Stimulated activated CD4-positive, alpha-beta T cell treated with anti-CD3 and anti-CD28 coated beads, Interleukin-4, amount 100 ng/mL, for 4 hours (primary cell): ENCODE measurements at regions not wholly inside any gene's neighbourhood (a gene's known extent, or its start where the extent isn't known, plus 50 kb on each side); places are given as distances from the start of the nearest gene placed in this dataset.
"Not testable (repeated sequence)": the region's sequence is repeated elsewhere in the genome, so short reads cannot be mapped to it uniquely, and the experiment has no call there.

ENCODE experiments used
- DNase-seq, 2 experiments: peaks; one replicate each; pipeline ENCODE4 v3.0.0-alpha.2; 2020

DNA sequence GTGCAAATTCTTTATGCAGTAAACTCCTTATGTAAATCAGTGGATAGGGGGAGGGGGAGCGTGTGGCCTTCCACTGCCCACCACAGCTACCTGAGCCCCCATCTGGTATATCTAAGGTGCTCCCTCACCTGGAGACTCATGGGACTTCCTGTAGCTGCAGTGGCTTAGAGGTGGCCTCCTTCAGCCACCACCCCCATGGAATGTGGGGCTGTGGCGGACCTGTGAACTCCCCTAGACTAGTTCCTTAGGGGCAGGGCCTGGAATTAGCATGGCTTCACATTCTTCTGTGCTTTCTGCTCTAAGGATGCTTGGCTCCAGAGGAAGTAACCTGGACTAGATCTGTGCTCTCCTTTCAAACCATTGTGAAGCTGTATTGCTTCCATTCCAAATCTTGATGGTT, 550.5 kb upstream of the COBL start:
- DNase-seq: no peak

- DNase-seq: no peak
Measured at GRCh38 chr7:51860305-51860704, 543.7 kb upstream of the COBL start.

- no peak for DNase-seq
Measured at GRCh38 chr7:51850126-51850525, 533.5 kb upstream of the COBL start.

GRCh38 chr7:51847461-51848134, 531.0 kb upstream of the COBL start:
- no peak for DNase-seq

DNA sequence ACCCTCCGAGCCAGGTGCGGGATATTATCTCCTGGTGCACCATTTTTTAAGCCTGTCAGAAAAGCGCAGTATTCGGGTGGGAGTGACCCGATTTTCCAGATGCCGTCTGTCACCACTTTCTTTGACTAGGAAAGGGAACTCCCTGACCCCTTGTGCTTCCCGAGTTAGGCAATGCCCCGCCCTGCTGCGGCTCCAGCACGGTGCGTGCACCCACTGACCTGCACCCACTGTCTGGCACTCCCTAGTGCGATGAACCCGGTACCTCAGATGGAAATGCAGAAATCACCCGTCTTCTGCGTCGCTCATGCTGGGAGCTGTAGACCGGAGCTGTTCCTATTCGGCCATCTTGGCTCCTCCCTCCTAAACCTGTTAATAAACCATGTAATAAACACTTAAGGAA, 522.5 kb upstream of the COBL start:
- DNase-seq: not testable (repeated sequence)

GRCh38 chr7:51827631-51828030, 511.0 kb upstream of the COBL start:
- DNase-seq: no peak

GRCh38 chr7:51824050-51824449, 507.4 kb upstream of the COBL start:
- DNase-seq: no peak

DNA sequence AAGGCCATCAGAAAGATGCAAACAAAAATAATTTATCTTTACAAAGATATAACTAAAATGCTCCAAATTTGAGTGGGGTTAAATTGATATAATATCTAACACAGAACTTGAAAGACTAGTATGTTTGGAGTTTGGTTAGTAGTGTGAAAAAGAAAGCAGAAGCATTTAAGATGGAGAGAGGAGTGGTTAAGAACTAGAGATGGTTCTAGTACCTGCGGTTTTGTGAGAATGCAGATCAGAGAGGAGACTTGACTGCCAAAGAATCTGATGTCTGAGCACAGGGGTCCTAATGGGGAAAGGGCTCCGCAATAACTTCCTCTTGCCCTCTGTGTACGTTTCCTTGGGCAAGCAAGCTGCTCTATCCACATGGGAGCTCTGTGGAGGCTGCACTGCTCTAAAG, 506.8 kb upstream of the COBL start:
- DNase-seq: no peak

DNA sequence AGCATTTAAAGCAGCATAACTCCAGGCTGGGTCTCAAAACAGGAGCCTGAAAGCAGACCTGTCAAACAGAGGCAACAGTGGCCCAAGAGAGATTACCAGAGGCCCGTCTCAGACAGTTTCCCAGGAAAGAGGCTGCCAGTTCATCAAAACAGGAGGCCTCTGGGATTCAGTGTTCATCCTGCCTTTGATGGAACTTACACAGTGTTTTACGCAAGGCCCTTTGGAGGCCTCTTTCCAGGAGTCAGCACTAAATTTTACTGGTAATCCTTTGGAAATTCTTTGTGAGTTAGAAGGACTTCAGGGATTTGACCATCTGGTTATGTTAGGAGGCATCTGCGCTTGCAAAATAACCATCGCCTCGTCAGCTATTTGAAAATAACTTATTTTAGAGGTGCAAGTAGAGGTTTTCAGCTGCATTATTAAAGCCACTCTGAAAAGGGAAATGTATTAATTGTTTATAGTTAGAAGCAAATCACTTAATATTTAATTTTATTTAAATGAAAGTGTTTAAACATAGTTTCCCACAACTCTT, 501.2 kb upstream of the COBL start:
- DNase-seq: no peak

GRCh38 chr7:51805783-51806431, 489.3 kb upstream of the COBL start:
- DNase-seq: not testable (repeated sequence)

- no peak for DNase-seq
Measured at GRCh38 chr7:51802718-51803117, 486.1 kb upstream of the COBL start.

GRCh38 chr7:51797371-51797770, 480.8 kb upstream of the COBL start:
- no peak for DNase-seq

GRCh38 chr7:51792796-51793195, 476.2 kb upstream of the COBL start:
- no peak for DNase-seq

- no peak for DNase-seq
Measured at GRCh38 chr7:51789489-51789888, 472.9 kb upstream of the COBL start.

DNA sequence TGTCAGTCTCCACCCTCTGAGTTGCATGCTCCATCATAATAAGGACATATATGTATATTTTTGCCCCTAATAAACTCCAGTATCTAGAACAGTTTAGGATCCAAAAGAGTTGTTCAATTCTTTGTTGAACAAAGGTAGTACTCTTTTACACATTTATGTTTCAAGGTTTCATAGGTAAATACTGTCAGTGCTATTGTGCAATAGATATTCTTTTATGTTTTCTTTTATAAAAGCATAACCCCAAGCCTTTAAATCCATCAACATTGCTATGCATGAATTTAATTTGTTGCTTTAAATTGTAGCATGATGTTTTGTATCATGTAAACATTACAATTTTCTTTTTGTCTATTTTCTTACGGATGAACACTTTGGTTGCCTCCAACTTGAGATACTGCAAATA, 469.7 kb upstream of the COBL start:
- DNase-seq: no peak

GRCh38 chr7:51785876-51786275, 469.3 kb upstream of the COBL start:
- no peak for DNase-seq

GRCh38 chr7:51785171-51785570, 468.6 kb upstream of the COBL start:
- DNase-seq: no peak

DNA sequence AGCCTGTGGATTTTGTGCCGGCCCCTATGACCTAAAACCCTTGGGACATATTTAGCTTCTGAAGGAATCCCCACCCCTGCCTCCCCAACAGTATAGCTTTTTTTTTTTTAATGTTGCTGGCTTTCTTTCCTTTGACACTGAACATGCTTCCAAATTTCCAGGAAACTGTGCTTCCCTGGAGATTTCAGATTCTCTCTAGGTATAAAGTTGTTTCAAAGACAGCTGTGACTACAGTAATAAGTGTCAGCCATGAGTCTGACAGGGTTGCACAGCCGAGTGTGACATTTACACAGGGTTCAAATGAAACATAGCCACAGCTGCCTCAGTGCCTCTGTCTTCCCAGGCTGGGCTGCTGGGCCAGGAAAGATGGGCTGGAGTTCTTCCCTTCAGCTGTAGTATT, 466.6 kb upstream of the COBL start:
- DNase-seq: no peak

GRCh38 chr7:51778121-51778520, 461.5 kb upstream of the COBL start:
- DNase-seq: no peak

- DNase-seq: no peak
Measured at GRCh38 chr7:51774178-51774577, 457.6 kb upstream of the COBL start.

DNA sequence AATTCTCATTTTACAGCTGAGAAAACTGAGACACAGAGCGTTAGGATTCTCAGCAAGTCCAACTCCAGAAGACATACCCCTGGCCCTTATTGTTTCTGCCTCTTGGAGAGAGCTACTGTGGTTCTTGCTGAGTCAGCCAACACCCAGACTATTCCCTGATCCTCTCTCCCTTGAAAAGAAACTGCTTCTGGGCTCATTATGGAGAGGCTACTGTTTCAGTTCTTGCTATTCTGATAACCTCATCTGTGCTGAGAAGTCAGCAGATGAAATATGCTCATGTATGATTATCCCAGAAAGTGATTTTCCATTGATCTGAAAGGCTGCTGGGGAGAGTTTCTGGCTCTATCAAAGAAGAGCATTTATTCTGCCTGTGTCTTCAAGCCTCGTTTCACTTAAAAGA, 455.6 kb upstream of the COBL start:
- no peak for DNase-seq

DNA sequence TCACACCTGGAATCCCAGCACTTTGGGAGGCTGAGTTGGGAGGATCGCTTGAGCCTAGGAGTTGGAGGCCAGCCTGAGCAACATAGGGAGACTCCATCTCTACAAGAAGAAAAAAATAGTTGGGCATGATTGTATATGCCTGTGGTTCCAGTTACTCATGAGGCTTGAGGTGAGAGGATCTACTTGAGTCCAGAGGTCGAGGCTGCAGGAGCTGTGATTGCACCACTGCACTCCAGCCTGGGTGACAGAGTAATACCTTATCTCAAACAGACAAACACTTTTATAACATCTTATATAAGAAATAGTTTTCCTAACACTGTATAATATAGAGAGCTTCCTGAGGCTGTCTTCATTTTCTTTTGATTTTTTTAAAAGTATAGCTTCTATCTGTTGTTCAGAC, 448.4 kb upstream of the COBL start:
- DNase-seq: no peak

- no peak for DNase-seq
Measured at GRCh38 chr7:51759985-51760384, 443.4 kb upstream of the COBL start.

GRCh38 chr7:51757960-51758359, 441.4 kb upstream of the COBL start:
- no peak for DNase-seq

DNA sequence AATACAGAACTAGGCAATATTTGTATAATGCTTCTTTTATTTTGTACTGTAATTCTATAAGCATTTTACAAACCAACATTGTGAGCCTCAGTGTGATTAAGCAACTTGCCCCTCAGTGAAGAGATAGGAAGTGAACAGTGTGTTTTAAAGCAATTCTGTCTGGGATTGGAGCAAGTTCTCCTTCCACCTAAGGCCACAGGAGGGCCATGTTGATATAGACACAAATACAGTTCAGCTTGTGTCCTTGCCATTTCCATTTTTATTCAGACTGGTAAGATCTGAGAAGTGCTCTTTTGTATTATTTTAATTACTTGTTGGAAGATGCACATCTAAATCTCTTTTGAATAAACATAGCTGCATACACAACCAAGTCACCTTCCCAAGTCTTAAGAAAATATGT, 416.3 kb upstream of the COBL start:
- no peak for DNase-seq
